Suprapubic skin (tissue), 3 donors: ENCODE measurements at regions not wholly inside any gene's neighbourhood (a gene's known extent, or its start where the extent isn't known, plus 50 kb on each side); places are given as distances from the start of the nearest gene placed in this dataset.

Experiments
- EP300 ChIP-seq: sonication (generic); formaldehyde crosslinking; IDR thresholded peaks from one replicate; pipeline ENCODE4 v1.6.1; 2017; ENCODE audit warnings: antibody characterized with exemption
- TF ChIP-seq, protein P1 (sequence below), 2 donors: fragments of 200-600 bp in 1 of 2; fragments of 450-650 bp in 1 of 2; sonication (generic) in 1 of 2; IDR thresholded peaks; one replicate each; pipeline ENCODE4 v1.5.1; 2016 to 2019; ENCODE audit warnings: antibody characterized with exemption in 2 of 2, mild to moderate bottlenecking in 1 of 2, moderate library complexity in 1 of 2

DNA sequence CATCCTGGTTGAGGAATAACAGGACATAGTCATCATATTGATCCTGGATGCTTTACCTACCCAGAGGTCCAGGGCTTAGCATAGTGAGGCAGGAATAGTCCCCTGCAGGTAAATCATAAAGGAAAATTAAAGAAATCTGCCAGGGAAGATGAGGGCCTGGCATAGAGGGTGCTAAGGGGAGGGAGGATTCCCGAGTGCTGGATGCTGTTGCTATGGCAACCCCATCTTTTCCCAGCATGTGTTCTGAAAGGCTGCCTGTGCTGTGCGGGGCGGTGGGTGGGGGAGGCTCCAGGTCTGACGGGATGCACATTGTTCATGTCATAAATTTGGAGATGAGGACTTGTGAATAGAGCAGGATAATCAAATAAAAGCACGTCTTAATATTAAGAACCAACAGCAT lies 212.6 kb upstream of the PCSK2 start:
- TF ChIP-seq EP300: no peak
- TF ChIP-seq, protein P1, sequence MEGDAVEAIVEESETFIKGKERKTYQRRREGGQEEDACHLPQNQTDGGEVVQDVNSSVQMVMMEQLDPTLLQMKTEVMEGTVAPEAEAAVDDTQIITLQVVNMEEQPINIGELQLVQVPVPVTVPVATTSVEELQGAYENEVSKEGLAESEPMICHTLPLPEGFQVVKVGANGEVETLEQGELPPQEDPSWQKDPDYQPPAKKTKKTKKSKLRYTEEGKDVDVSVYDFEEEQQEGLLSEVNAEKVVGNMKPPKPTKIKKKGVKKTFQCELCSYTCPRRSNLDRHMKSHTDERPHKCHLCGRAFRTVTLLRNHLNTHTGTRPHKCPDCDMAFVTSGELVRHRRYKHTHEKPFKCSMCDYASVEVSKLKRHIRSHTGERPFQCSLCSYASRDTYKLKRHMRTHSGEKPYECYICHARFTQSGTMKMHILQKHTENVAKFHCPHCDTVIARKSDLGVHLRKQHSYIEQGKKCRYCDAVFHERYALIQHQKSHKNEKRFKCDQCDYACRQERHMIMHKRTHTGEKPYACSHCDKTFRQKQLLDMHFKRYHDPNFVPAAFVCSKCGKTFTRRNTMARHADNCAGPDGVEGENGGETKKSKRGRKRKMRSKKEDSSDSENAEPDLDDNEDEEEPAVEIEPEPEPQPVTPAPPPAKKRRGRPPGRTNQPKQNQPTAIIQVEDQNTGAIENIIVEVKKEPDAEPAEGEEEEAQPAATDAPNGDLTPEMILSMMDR (IDR thresholded peaks at IDR 0.05): no peak
